ENCODE measurements at regions not wholly inside any gene's neighbourhood (a gene's known extent, or its start where the extent isn't known, plus 50 kb on each side); places are given as distances from the start of the nearest gene placed in this dataset.

DNA sequence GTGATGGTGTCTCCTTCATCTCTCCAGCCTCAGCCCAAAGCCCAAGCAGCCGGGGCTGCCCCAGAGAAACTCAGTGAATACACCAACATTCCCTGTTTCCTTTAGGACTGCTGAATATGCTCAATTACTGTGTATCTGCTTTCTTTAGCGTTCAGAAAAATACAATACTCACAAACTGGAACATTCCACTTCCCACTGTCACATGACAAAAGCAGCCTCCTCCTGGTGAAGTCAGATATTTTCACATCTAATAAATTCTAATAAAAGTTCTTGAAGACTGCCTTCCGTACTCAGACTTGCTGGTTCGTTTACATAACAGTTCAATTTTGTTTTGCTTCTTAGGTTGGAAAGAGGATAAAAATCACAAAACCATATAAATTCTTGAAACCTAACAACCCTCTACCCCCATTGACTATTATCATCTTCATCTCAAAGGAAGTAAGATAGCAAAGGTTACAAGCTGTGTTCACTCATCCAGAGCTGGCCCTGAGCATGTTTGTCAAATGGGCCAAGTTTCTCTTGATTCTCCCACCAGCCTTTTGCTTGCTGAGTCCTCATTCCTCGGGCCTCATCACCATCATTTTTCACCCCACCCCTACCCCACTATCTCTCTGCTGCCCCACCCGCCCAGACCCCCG lies 190.8 kb upstream of the HNRNPA3 start:
- TF ChIP-seq SIN3A (IDR thresholded peaks at IDR 0.05; ENCODE audit: borderline replicate concordance, insufficient read depth, low read depth, low read length) (no peak), TCF7L2 (IDR thresholded peaks at IDR 0.05; ENCODE audit: low read depth, low read length) (no peak), POLR2AphosphoS5 (IDR thresholded peaks at IDR 0.05; ENCODE audit: low read depth, low read length) (no peak)
- POLR2A ChIA-PET: no interaction called here
- CTCF ChIA-PET: no interaction called here
- DNase-seq (ENCODE audit: low read depth, low spot score) (no peak), ATAC-seq (no peak)
- H3K4me3 ChIP-seq (ENCODE audit: low read depth in 2 of 2, low read length in 2 of 2): no peak overlapping the region
- H3K27me3 ChIP-seq (ENCODE audit: control insufficient read depth, insufficient read depth, low read length): no peaks in the 10 kb centered on the region; the same call in none of the 2 replicates
- intact Hi-C loops (cut with micrococcal nuclease; ENCODE audit: unreplicated experiment) (no loop called here), in situ Hi-C loops (cut with HindIII; ENCODE audit: low pct_unique_long_range_greater_than_20kb, low sequenced_read_pairs) (no loop called here)
- H3K36me3 ChIP-seq (ENCODE audit: control insufficient read depth, insufficient read depth, low read length): no peaks in the 10 kb centered on the region
- no TSS peak for BruUV-seq (replicated peaks)
- H3K9me3 ChIP-seq (ENCODE audit: control insufficient read depth, insufficient read depth, low read depth, low read length): no peaks in the 10 kb centered on the region
- no peaks in the 10 kb centered on the region for H3K4me1 ChIP-seq (ENCODE audit: control insufficient read depth, insufficient read depth, low read length)
- H3K27ac ChIP-seq (ENCODE audit: low read length): no peak overlapping the region

DNA sequence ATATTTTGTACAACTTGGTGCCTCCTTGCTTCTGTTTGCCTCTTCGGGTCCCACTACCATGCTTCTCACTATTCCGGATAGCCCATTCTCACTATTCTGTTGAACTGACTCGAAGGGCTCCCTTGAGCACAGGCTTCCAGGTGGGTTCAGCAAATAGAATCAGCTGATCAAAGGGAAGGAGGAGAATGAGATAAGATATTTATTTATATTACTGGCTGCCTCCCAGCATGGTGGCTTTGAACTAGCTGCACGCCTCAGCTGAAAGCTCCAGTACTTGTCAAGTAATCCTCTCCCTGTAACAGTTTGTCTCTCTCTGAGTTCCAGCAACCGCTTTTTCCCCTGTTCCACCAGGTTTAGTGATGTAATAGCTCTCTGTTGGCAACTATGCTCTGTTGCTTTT lies 187.8 kb upstream of the HNRNPA3 start:
- BruUV-seq (replicated peaks): no TSS peak
- no peak for DNase-seq (ENCODE audit: low read depth, low spot score)
- H3K27ac ChIP-seq (ENCODE audit: low read length): no peak overlapping the region
- no peaks in the 10 kb centered on the region for H3K36me3 ChIP-seq (ENCODE audit: control insufficient read depth, insufficient read depth, low read length)
- TF ChIP-seq POLR2AphosphoS5 (IDR thresholded peaks at IDR 0.05; ENCODE audit: low read depth, low read length) (no peak), TCF7L2 (IDR thresholded peaks at IDR 0.05; ENCODE audit: low read depth, low read length) (no peak), REST (IDR thresholded peaks at IDR 0.05; ENCODE audit: insufficient read depth in 1 of 2, low read depth in 2 of 2, low read length in 1 of 2) (no peak), SIN3A (IDR thresholded peaks at IDR 0.05; ENCODE audit: borderline replicate concordance, insufficient read depth, low read depth, low read length) (no peak)
- TF ChIP-seq, protein P1, sequence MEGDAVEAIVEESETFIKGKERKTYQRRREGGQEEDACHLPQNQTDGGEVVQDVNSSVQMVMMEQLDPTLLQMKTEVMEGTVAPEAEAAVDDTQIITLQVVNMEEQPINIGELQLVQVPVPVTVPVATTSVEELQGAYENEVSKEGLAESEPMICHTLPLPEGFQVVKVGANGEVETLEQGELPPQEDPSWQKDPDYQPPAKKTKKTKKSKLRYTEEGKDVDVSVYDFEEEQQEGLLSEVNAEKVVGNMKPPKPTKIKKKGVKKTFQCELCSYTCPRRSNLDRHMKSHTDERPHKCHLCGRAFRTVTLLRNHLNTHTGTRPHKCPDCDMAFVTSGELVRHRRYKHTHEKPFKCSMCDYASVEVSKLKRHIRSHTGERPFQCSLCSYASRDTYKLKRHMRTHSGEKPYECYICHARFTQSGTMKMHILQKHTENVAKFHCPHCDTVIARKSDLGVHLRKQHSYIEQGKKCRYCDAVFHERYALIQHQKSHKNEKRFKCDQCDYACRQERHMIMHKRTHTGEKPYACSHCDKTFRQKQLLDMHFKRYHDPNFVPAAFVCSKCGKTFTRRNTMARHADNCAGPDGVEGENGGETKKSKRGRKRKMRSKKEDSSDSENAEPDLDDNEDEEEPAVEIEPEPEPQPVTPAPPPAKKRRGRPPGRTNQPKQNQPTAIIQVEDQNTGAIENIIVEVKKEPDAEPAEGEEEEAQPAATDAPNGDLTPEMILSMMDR (IDR thresholded peaks at IDR 0.05): no peak
- peaks cover 2% of the 10 kb centered on the region for H3K27me3 ChIP-seq (ENCODE audit: control insufficient read depth, insufficient read depth, low read length)
- no peaks in the 10 kb centered on the region for H3K4me1 ChIP-seq (ENCODE audit: control insufficient read depth, insufficient read depth, low read length)
- no peak overlapping the region for H3K4me3 ChIP-seq (ENCODE audit: low read depth in 2 of 2, low read length in 2 of 2)
- no peak for ATAC-seq
- POLR2A ChIA-PET: no interaction called here
- CTCF ChIA-PET: no interaction called here
- no peaks in the 10 kb centered on the region for H3K9me3 ChIP-seq (ENCODE audit: control insufficient read depth, insufficient read depth, low read depth, low read length)
- in situ Hi-C loops (cut with HindIII; ENCODE audit: low pct_unique_long_range_greater_than_20kb, low sequenced_read_pairs) (no loop called here), intact Hi-C loops (cut with micrococcal nuclease; ENCODE audit: unreplicated experiment) (no loop called here)

DNA sequence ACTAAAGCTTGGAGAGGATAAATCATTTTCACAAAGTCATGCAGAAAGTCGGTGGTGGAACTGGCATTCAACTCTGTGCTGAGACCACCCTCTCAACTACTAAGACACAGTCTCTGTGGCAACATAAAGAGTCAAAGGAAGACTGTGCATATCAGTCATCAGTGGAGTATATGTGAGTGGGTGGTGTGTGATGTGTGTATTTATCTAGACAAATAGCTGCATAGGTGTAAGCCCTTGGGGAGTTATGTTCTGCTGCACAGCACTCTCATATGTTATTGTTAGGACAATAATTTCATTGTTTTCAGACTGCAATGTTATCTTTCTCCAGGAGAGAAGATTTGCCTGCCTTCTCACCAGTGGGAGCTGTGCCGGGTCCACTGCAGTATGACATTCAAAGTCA lies 186.3 kb upstream of the HNRNPA3 start:
- CTCF ChIA-PET: no interaction called here
- Histone ChIP-seq H3K4me1 (ENCODE audit: control insufficient read depth, insufficient read depth, low read length) (no peaks in the 10 kb centered on the region), H3K27me3 (ENCODE audit: control insufficient read depth, insufficient read depth, low read length) (peaks cover 2% of the 10 kb centered on the region), H3K36me3 (ENCODE audit: control insufficient read depth, insufficient read depth, low read length) (no peaks in the 10 kb centered on the region), H3K27ac (ENCODE audit: low read length) (no peak overlapping the region), H3K9me3 (ENCODE audit: control insufficient read depth, insufficient read depth, low read depth, low read length) (no peaks in the 10 kb centered on the region), H3K4me3 (ENCODE audit: low read depth in 2 of 2, low read length in 2 of 2) (no peak overlapping the region)
- intact Hi-C loops (cut with micrococcal nuclease; ENCODE audit: unreplicated experiment) (no loop called here), in situ Hi-C loops (cut with HindIII; ENCODE audit: low pct_unique_long_range_greater_than_20kb, low sequenced_read_pairs) (no loop called here)
- ATAC-seq (no peak), DNase-seq (ENCODE audit: low read depth, low spot score) (no peak)
- TF ChIP-seq SIN3A (IDR thresholded peaks at IDR 0.05; ENCODE audit: borderline replicate concordance, insufficient read depth, low read depth, low read length): no peak
- no peak for TF ChIP-seq TCF7L2 (IDR thresholded peaks at IDR 0.05; ENCODE audit: low read depth, low read length)
- no peak for TF ChIP-seq POLR2AphosphoS5 (IDR thresholded peaks at IDR 0.05; ENCODE audit: low read depth, low read length)
- TF ChIP-seq, protein P1 (IDR thresholded peaks at IDR 0.05): no peak
- TF ChIP-seq REST (IDR thresholded peaks at IDR 0.05; ENCODE audit: insufficient read depth in 1 of 2, low read depth in 2 of 2, low read length in 1 of 2): no peak
- POLR2A ChIA-PET: no interaction called here
- no TSS peak for BruUV-seq (replicated peaks)
